PC-9 (cell line): ENCODE measurements at regions not wholly inside any gene's neighbourhood (a gene's known extent, or its start where the extent isn't known, plus 50 kb on each side); places are given as distances from the start of the nearest gene placed in this dataset.

Experiments used
- CTCF ChIP-seq: fragments of 200-600 bp; sonication (generic); conservative IDR thresholded peaks from 2 replicates; pipeline ENCODE4 v1.6.1; 2017; ENCODE audit warnings: mixed run types, antibody characterized with exemption, mild to moderate bottlenecking, moderate library complexity
- EZH2 ChIP-seq: fragments of 200-600 bp; sonication (generic); IDR thresholded peaks from 2 replicates; pipeline ENCODE4 v1.8.0; 2017; ENCODE audit warnings: antibody characterized with exemption, low read depth

GRCh38 chr5:74501674-74502478, 138.7 kb downstream of the ENC1 start:
- TF ChIP-seq CTCF (no peak), EZH2 (no peak)
